Lower leg skin (tissue), 4 donors: ENCODE measurements at regions not wholly inside any gene's neighbourhood (a gene's known extent, or its start where the extent isn't known, plus 50 kb on each side); places are given as distances from the start of the nearest gene placed in this dataset.

Source experiments
- DNase-seq, 2 donors: peaks; one replicate each; pipeline ENCODE4 v3.0.0-alpha.2; 2019; ENCODE audit warnings: low spot score in 2 of 2
- H3K4me3 ChIP-seq: fragments of 200-600 bp; sonication (generic); 2 replicates; pipeline ENCODE4 v1.5.1; 2017; ENCODE audit warnings: mild to moderate bottlenecking, low read depth; ENCODE audit not compliant: poor library complexity, severe bottlenecking
- CTCF ChIP-seq, 3 donors: fragments of 450-650 bp; IDR thresholded peaks; one replicate each; pipeline ENCODE4 v1.5.1; 2016; ENCODE audit warnings: antibody characterized with exemption in 3 of 3, mild to moderate bottlenecking in 3 of 3, moderate library complexity in 2 of 3
- POLR2A ChIP-seq, 2 donors: fragments of 450-650 bp; IDR thresholded peaks; one replicate each; pipeline ENCODE4 v1.6.1; 2016 to 2017; ENCODE audit warnings: antibody characterized with exemption in 2 of 2, mild to moderate bottlenecking in 1 of 2, moderate library complexity in 1 of 2
- WGBS, 2 donors: methylation state at CpG; one replicate each; pipeline ENCODE4 v1.1.5; 2018; 5-methylcytosine and 5-hydroxymethylcytosine counted together
- intact Hi-C: fragments of 100-400 bp; cut with DNase I; formaldehyde crosslinking; loops from one replicate; pipeline ENCODE4 v1.15.0; 2023; ENCODE audit warnings: low total_unique reads

- no peak overlapping the region for H3K4me3 ChIP-seq
- no peak for TF ChIP-seq POLR2A (IDR thresholded peaks at IDR 0.05)
- no peak for TF ChIP-seq CTCF (IDR thresholded peaks at IDR 0.05)
- whole genome bisulfite sequencing, 2 donors = 70 to 77% methylated on average over 6 of the region's 6 CpGs
These were observed 370.1 kb downstream of the TMEM161B start for GRCh38 chr5:87898574-87898973.

GRCh38 chr5:87888139-87888538, 380.5 kb downstream of the TMEM161B start:
- WGBS, 2 donors = 56 to 60% methylated on average over 2 of the region's 2 CpGs
- no peak overlapping the region for H3K4me3 ChIP-seq
- intact Hi-C loops = no loop called here
- DNase-seq = no peak
- TF ChIP-seq POLR2A (IDR thresholded peaks at IDR 0.05) (no peak), CTCF (IDR thresholded peaks at IDR 0.05) (no peak)

More at GRCh38 chr5:87898574-87898973, 370.1 kb downstream of the TMEM161B start:
- no peak for DNase-seq
- intact Hi-C loops = no loop called here

- intact Hi-C loops = no loop called here
These were observed 381.4 kb downstream of the TMEM161B start for GRCh38 chr5:87887247-87887646.

GRCh38 chr5:87886164-87886563, 382.5 kb downstream of the TMEM161B start:
- DNase-seq = no peak
- intact Hi-C loops = no loop called here
- TF ChIP-seq POLR2A (IDR thresholded peaks at IDR 0.05) = no peak
- no peak overlapping the region for H3K4me3 ChIP-seq
- WGBS, 2 donors = 3 to 6% methylated on average over 1 of the region's 1 CpG

More at GRCh38 chr5:87887247-87887646, 381.4 kb downstream of the TMEM161B start:
- H3K4me3 ChIP-seq = no peak overlapping the region
- TF ChIP-seq POLR2A (IDR thresholded peaks at IDR 0.05) = no peak
- no peak for TF ChIP-seq CTCF (IDR thresholded peaks at IDR 0.05)
- 69 to 81% methylated on average over 2 of the region's 2 CpGs for WGBS, 2 donors
- no peak for DNase-seq

- no peak overlapping the region for H3K4me3 ChIP-seq
- no peak for DNase-seq
- intact Hi-C loops = no loop called here
- no peak for TF ChIP-seq CTCF (IDR thresholded peaks at IDR 0.05)
- TF ChIP-seq POLR2A (IDR thresholded peaks at IDR 0.05) = no peak
- 68 to 77% methylated on average over 1 of the region's 1 CpG for WGBS, 2 donors
These were observed 382.9 kb downstream of the TMEM161B start for GRCh38 chr5:87885758-87886157.

- DNase-seq = no peak
- no peak for TF ChIP-seq POLR2A (IDR thresholded peaks at IDR 0.05)
- no peak for TF ChIP-seq CTCF (IDR thresholded peaks at IDR 0.05)
- H3K4me3 ChIP-seq = no peak overlapping the region
- intact Hi-C loops = no loop called here
- WGBS, 2 donors = 73 to 84% methylated on average over 2 of the region's 2 CpGs
These were observed 391.1 kb downstream of the TMEM161B start for GRCh38 chr5:87877495-87877894.
